Activated CD4-positive, alpha-beta T cell treated with anti-CD3 and anti-CD28 coated beads for 4 hours (primary cell): ENCODE measurements at regions not wholly inside any gene's neighbourhood (a gene's known extent, or its start where the extent isn't known, plus 50 kb on each side); places are given as distances from the start of the nearest gene placed in this dataset.

Experiments
- DNase-seq, 2 donors: peaks; one replicate each; pipeline ENCODE4 v3.0.0-alpha.2; 2020

DNA sequence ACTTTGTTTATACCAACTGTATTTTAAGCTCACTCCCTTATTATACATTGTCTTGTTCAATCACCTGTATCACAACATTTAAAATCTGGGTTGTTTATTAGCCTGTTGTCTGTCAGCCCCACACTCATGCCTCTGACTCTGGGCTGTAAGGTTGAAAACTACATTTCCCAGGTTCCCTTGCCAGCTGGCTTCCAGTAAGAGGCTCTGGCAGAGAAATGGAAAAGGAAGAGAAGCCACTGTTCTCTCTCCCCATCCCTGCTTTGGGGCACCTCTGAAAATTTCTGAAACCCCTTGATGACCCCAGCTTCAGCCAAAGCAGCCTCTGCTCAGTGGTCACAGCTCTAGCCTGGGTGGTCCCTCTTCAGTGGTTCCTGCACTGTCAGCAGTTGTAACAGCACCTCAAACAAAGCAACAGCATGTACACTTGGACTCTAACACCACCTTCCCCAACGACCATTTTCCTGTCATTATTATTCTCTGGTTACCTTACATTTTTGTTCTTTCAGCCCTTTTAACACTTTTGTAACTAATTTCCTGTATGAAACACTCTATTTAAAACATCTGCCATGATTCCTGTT lies 108.9 kb upstream of the LGALSL start:
- DNase-seq, result no peak

DNA sequence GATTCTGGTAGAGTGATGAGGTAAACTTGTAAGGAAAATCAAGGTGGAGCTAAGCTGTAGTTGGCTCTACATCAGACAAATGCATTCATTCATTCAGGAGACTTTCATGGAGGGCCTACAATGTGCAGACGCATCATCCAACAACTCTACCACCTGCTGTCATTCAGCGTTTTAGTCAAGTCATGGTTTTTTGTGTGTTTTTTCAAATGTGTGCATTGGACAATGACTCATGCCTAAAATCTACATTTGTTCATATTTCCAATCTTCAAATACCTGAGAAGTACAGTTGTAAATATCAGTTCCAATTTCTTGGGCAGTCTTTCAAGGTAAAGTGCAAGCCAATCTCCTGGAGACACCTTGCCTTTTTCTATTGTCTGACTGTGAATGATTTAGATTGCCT lies 108.0 kb upstream of the LGALSL start:
- DNase-seq, result no peak

DNA sequence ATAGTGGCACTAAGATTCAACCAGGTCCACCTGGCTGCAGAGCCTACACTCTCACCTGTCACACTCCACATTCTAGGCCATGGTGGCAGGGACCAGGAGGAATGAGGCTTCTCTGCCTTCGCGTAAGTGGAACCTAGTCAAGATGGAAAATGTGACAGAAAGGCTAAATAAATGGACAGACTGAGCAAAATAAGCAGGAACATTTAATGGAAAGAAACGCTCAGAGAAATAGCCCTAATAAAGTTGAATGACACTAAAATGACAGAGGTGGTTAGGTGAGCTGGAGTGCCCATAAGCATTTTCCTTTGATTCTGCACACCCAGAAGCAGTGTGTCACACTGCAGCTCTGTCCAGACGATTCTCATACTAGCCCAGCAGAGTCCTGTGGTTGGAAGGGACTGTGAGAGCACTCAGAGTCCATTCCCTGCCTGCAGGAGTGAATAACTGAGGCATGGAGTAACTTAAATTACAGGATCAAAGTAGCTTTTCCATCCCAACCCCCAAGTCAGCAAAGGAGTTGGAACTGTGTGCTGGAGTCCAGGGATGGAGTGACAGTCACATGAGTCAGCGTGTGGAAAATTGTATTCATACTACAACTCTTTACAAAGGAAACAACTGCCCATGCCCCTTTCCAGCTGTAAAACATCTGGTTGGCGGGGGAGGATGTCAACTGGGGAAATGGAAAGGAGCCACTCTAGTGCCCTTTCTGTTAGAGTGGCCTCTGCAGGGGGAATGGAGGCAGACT lies 105.4 kb upstream of the LGALSL start:
- no peak for DNase-seq

DNA sequence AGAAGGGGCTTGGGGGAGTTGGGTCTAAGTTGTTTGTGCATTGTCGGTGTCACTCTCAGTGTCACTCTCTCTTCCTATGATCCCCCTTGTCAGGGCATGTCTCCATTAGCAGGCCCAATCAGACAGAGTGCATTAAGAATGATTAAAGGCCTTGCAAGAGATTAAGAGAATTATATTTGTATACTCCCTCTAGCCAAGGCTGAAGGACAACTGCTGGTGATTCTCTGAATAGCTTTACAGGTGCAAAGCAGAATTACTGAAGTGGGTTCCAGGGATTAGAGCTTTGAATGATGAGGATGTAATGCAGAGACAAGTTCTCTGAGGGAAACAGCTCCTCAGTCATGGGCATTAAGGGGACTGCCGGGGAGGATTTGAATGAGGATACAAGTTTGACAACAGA lies 104.8 kb upstream of the LGALSL start:
- no peak for DNase-seq

DNA sequence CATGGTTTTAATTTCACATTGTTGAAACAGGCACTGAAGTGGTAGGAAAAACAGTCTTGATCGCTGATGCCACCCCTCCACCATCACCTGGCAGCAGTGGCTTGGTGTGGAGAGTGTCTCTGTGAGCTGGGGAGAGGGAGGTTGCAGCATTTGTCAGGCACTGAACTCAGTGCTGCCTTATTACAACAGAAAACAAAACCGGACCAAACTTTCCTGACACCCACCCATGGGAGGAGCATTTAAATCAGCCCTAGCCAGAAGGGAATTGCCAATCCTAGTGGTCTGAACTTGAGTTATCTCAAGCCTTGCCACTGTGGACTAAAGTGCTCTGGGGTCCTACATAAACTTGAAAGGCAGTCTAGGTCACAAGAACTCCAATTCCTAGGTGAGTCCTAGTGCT lies 103.0 kb upstream of the LGALSL start:
- DNase-seq, result no peak

DNA sequence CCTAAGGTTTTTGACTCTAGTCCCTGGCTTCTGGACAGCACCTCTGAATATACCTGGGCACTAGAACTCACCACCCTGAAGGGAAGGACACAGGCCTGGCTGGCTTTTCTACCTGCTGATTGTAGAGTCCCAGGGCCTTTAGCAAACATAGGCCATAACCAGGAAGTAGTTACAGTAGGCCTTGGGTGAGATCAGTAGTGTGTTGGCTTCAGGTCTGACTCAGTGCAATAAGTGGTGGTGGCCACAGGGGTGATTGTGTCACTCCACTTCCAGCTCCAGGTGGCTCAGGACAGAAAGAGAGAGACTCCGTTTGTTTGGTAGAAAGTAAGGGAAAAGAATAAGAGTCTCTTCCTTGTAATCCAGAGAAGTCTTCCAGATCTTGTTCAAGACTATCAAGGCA lies 101.7 kb upstream of the LGALSL start:
- no peak for DNase-seq

DNA sequence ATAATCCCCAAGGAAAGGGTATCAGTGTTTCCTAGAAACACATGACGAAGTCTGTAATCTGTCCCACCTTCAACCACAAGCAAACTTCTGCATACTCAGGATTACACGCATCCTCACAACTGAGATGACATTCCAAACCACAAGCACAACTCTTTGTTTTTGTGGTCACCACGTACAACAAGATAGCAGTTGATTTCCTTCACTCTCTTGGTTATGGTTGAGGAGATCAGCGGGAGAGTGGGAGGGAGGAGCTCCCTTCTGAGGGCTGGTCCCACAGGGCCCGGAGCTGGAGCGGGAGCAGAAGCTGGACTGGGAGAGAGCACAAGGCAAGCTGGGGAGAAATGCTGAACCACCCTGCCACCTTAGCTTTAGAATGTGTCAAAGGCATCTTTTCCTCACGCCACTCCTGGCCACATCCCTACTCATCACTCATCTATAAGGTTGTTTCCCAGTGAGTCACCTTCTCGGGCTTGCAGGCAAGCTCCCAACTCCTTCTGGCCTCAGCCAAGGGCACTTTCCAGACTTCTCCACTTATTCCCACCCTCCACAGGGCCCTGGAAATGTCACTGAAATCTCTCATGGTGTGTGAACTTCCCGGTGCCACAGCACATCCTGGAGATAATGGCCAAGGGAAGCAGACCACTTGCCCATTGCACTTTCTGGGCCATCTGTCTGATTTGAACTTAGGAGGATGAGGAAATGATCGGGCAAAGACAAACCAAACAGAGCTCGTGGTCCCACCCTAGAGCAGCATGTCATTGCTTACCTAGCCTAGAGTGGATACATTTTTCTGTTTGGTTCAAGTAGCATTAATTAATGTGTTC lies 98.9 kb upstream of the LGALSL start:
- DNase-seq, result no peak

DNA sequence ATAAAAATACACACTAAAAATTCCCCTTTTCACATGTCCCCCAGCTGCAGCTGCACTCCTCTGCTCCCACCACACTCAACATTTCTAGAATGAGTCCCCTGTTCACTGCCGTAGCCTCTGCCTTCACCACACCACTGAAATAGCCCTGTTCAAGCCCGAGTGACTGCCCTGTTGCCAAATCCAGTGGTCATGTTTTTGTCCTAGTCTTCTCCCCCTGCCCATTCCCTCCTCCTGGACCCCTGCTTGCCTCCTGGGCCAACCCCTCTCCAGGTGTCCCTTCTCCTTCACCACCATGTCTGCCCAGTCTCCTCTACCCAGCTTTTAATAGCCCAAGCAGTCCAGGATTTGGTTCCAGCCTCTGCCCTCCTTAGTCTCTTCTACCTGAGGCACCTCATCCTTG lies 97.1 kb upstream of the LGALSL start:
- DNase-seq, result no peak

DNA sequence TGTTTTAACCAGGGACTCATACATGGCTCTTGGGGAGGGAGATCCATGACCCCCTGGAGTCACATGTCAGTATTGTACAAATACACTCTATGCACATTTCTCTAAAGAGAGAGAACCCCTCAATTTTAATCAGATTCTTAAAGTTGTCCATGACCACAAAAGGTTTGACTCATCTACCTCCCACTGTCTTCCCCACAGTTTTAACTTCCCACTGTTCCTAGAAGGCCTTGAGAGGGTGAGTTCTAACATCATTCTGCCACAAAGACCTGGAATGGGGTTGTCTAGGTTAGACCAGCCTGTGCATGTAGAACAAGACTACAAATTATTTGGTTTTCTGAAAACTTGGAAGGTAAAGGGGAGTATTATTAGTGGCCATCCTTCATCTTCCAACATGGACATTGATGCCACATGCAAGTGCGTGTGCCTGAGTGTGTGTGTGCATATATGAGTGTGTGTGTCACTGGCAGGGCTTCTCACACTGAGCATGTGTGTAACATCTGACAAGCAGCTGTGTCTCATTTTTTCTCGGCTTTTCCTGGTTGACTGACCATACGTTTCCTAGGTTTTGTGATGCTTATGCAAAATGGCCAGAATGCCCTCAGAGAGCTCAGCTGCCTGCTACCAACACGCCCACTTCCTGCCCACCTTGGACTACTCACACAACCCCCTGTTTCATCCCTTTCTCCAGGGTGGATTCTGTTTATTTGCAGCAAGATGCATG lies 94.6 kb upstream of the LGALSL start:
- DNase-seq, result no peak

DNA sequence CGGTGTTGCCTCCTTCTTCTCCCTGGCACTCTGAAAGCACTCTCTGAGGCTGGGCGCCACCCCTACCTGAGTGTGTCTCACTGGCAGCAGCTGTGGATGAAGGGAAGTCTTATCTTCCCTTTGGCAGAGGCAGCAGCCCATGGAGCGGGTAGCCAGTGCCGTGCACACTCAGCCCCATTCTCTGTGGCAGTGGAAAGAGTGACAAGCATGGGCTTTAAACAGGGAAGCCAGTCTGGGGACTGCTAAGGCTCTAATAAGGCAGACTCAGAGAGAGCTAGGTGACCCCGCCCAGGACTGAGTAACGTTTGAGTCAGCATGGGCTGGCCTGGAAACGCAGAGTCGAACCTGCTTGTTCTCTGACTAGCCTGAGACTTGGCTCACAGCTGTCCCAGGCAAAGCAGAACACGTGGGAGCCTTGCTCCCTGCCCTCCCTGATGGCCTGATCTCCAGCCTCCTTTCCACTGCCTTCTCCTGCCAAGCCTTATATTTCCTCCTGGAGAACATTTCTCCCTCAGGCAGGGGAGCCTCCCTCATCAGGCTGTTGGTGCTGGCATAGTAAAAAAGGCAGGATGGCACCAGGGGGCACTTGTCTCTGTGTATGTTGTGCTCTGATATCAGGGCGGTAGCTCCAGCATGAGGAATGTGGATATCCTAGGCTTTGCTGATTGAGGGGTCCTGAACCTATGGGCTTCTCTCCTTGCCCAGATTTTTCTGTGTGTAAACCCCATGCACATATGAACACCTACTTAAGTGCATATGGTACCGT lies 93.9 kb upstream of the LGALSL start:
- peak; percentile 39 to 52 for DNase-seq

DNA sequence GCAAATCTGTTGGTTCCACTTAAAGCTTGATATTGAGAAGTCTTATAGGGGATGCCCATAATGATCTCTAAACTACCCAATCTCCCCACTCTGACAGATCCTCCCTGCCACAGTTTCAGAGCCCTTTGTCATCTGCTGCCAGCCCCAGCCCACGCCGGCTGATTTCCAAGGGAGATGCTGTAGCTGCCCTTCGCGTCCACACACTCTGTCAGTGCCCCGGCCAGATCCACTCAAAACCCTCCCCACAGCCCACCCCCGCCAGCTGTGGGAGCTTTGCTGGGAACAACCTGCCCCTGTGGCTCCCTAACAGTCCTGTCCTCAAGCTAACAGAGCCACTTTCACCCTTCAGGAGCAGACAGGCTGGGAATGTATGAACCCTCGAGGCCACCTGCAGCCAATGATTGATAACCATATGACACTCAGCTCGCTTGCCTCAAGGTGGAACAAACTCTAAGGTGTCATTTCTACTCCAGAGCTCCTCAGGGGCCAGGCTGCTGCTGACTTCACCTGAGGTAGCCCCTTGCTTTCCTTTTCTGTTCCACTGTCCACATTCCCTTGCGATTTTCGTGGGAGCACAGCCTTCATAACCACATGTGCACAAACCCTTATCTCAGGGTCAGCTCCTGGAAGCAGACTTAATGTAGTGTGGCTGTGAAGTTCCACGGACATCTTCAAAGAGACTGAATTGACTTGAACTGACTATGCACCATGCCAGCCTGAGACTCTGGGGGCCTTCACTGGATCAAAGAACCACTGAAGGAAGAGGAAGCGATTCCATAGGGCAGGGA lies 92.6 kb upstream of the LGALSL start:
- no peak for DNase-seq

DNA sequence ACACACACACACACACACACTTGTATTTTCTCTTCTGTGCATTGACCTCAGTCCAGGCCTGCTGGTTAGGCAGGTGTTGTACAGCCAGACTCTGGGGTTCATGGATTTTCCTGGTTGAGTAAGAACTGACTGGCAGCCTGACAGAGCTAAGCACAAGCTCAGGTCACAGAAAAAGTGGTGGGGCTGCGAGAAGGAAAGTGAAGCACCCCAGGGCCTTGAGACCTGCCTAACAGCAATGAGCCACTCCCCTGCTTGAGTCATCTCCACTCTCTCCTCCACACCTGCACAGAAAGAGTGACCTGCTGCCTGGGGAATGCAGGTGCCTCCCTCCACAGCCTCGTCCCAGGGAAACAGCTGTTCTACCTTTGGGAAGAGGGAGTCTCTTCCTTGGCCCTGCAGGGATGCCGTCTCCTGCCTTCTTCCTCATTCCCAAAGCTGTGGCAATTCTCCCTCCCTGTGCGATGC lies 91.4 kb upstream of the LGALSL start:
- no peak for DNase-seq

DNA sequence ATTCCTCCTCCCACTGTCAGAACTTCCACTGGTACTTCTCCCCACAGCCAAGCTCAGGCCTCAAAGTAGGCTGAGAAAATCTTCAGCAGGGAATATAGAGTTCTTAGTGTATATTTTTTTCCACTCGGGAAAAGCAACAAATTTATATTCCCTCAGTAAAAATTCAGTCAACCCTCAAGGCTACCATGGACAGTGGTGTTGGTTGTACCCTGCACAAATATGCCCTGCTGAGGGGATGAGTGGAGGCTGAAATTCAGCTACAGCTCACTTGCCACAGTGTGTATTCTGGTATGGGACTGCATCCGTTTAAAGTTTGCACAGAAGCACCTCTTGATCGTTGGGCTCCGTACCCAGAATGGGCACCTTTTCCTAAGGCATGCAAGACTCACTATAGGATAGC lies 90.8 kb upstream of the LGALSL start:
- DNase-seq, result no peak

DNA sequence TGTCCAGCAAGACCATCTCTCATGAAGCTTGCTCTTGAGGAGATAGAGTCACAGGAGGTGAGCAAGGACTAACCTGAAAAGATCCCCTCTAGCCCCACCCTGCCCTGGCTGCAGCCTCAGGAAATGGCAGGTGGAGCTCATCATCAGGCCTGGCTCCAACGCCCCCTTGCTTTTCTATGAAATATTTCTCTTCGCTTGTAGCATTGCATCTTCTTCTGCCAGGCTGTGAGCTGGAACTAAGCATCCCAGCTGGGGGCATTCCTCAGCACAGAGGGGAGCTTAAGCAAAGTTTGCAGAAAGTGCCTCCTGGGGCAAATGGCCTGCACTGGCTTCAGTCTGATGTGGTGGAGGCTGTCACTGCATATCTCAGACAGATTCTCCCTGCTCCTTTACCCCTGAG lies 90.1 kb upstream of the LGALSL start:
- DNase-seq, result no peak

DNA sequence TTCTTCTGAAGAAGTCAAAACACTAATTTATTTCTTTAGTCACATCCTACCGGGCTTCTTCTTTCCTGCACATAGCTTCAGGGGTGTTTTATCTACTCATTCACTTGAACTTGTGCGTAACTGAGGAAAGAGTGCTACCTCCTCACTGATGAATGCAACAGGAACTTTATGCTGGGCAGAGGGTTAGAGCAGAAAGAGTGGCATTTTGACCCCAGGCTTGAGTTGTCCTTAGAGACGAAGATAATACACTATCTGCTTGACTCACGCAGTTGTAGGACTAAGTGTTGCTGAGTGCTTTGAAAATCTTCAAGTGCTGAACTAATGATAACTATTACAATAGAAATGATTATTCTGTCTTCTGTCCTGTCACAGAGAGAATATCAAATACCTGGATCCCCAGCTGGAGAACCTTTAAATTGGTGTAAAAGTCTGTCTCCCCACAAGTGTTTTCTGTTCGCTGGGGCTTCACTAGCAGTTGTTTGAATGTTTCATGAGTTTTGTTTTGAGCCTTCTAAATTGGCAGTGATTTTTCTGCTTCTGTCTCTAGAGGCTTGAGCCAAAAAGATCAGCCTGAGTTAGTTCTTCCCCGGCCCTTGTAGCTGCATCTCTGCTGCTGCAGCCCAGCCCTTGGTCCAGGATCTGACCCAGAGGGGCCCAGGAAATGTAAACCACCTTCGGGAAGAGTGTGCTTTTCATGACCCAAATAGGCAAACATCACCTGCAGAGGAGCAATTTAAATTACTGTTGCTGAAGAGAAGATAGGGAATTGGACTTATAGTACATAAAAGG lies 86.3 kb upstream of the LGALSL start:
- DNase-seq, result no peak

DNA sequence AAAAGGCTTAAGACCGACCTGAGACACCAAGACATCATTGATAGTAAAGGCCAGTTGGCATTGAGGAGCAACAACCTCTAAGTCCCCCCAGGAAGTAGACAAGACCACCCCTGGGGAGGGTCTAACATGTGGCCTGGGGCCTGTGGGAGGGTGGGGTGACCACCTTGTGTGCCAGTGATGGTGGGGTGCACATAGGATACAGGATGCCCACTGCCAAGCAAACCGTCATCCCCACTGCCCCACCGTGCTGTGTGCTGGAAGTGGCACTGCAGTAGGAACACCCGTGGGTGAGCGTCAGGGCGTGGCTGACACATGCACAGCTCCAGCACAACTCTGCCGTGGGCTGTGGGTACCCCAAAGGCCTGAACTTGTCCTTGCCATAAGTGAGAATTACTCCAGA lies 84.3 kb upstream of the LGALSL start:
- DNase-seq, result no peak

DNA sequence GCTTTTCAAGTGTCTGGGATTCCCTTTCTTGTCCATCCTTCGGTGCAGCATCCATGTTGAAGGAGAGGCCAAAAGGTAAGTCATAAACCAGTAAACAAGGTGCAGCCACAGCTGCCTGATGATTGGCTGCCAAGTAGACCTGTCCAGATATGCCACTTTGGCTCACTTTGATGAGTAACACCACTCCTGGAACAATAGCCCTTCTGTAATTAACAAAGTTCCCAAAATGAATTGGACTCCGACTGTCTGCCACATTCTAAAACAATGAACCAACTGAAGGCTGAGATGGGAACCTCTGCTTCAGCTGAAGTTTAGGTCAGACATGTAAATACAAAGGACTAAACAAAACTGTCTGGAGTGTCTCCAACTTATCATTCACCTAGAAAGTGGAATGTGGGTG lies 82.2 kb upstream of the LGALSL start:
- DNase-seq, result no peak

DNA sequence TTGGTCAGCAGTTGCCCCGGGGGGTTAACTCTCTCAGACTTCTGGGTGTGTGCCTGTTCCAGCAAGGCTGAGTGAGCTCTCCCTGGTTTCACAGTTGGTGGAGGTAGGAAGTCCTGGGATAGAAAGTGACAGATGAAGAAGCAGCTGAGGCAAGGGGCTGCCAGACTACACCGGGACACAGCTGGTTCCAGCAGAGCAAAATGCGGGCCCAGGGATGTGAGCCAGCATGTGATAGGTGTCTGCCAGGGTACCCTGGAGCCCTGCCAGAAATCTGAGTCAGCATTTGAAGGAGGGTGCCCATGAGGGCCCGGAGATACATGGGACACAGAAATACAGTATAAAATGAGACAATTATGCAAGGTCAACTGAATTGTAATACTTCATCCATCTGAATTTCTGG lies 79.3 kb upstream of the LGALSL start:
- DNase-seq, result no peak

DNA sequence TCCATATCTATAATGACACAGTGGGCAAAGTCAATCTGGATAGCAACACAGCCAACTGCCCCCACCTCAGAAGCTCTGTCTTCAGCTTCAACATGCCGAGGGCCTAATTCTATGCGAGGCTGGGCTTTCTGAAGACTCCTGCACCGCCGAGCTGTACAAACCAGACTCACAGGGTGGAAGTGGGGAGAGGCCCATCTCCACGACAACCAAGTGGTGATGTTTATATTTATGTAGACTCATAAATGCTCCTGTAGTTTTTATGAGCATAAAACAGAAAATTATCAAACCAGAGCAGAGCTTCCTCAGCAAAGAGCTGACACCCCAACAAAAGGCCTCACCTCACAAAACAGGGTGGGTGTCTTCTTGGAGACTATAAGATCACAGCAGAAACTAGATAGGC lies 77.0 kb upstream of the LGALSL start:
- DNase-seq, result no peak

DNA sequence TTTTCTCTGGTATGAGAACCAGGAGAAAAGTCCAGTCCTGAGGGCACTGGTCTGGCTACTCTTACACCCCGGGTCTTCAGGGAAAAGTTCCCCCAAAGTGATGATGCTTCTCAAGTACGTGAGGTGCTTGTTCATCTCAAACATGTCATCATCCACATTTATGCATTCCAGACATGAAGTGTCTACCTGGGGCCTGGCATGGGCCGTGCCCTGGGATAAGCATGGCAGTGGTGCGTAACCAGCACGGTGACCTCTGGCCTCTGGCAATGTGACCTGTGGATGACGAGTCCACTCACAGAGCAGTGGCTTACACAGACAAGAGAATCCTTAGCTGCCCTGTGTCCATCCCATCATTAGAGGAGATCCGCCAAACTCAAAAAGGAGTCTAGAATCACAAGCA lies 74.8 kb upstream of the LGALSL start:
- no peak for DNase-seq
